HL-60 (cell line): ENCODE measurements at regions not wholly inside any gene's neighbourhood (a gene's known extent, or its start where the extent isn't known, plus 50 kb on each side); places are given as distances from the start of the nearest gene placed in this dataset.

ENCODE experiments used
- DNase-seq, 2 experiments: peaks; one replicate each; pipeline ENCODE4 v3.0.0-alpha.2; 2010 to 2020; ENCODE audit warnings: low read depth in 1 of 2, low spot score in 1 of 2
- H3K27ac ChIP-seq: fragments of 250-450 bp; sonication (Bioruptor Pico); replicated peaks from 2 replicates; pipeline ENCODE4 v1.5.1; 2020; ENCODE audit warnings: mild to moderate bottlenecking, moderate library complexity
- H3K27me3 ChIP-seq: fragments of 250-450 bp; sonication (Bioruptor Pico); 2 replicates; pipeline ENCODE4 v1.5.1; 2021; ENCODE audit warnings: mild to moderate bottlenecking, moderate library complexity; ENCODE audit not compliant: insufficient read depth, poor library complexity, severe bottlenecking
- H3K4me3 ChIP-seq: replicated peaks from 2 replicates; pipeline ENCODE4 v1.5.1; 2011; ENCODE audit warnings: mild to moderate bottlenecking, control low read depth, low read length; ENCODE audit not compliant: insufficient read depth
- GABPA ChIP-seq: IDR thresholded peaks from 2 replicates; pipeline ENCODE4 v1.6.1; 2012; ENCODE audit warnings: low read depth
- POLR2AphosphoS5 ChIP-seq: IDR thresholded peaks from 2 replicates; pipeline ENCODE4 v1.6.1; 2012; ENCODE audit warnings: low read depth
- SPI1 ChIP-seq: IDR thresholded peaks from 2 replicates; pipeline ENCODE4 v1.6.1; 2012; ENCODE audit warnings: low read depth, mild to moderate bottlenecking, borderline replicate concordance
- TF ChIP-seq, protein P1 (sequence below): IDR thresholded peaks from one replicate; pipeline ENCODE4 v1.5.1; 2011; ENCODE audit warnings: low read length, control low read depth, inconsistent platforms; ENCODE audit not compliant: insufficient read depth

DNA sequence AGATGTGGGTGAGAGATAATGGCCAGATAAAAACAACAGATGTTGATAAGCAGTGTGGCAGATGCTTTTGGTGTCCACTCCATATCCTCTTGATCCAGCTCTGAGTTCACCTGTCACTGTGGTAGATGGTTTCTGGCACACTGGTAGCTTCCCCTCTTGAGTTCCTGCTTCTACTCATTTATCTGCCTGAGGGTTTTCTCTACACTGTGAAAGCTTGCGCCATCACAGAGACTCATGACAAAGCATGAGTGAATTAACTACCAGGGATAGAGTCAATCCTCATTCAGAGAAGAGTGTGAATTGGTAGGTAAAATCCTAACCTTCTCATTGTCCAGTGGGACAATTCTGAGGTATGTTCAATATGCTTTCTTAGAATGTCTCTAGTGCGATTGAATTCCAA lies 50.0 kb upstream of the ARHGEF26 start:
- TF ChIP-seq SPI1 (no peak), POLR2AphosphoS5 (no peak), GABPA (no peak)
- TF ChIP-seq, protein P1, sequence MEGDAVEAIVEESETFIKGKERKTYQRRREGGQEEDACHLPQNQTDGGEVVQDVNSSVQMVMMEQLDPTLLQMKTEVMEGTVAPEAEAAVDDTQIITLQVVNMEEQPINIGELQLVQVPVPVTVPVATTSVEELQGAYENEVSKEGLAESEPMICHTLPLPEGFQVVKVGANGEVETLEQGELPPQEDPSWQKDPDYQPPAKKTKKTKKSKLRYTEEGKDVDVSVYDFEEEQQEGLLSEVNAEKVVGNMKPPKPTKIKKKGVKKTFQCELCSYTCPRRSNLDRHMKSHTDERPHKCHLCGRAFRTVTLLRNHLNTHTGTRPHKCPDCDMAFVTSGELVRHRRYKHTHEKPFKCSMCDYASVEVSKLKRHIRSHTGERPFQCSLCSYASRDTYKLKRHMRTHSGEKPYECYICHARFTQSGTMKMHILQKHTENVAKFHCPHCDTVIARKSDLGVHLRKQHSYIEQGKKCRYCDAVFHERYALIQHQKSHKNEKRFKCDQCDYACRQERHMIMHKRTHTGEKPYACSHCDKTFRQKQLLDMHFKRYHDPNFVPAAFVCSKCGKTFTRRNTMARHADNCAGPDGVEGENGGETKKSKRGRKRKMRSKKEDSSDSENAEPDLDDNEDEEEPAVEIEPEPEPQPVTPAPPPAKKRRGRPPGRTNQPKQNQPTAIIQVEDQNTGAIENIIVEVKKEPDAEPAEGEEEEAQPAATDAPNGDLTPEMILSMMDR: no peak
- no peaks in the 10 kb centered on the region for H3K27me3 ChIP-seq
- no peak overlapping the region for H3K4me3 ChIP-seq
- H3K27ac ChIP-seq: no peak overlapping the region
- DNase-seq: peak in 1 of 2 experiments; percentile 17
